Esophagus muscularis mucosa (tissue), 4 donors: ENCODE measurements at regions not wholly inside any gene's neighbourhood (a gene's known extent, or its start where the extent isn't known, plus 50 kb on each side); places are given as distances from the start of the nearest gene placed in this dataset.

ENCODE experiments used
- DNase-seq: peaks from one replicate; pipeline ENCODE4 v3.0.0-alpha.2; 2017; ENCODE audit errors: extremely low spot score
- H3K27ac ChIP-seq, 4 donors: fragments of 200-600 bp; sonication (generic); replicated peaks in 1 of 4; 1 replicate in 3 of 4; 2 replicates in 1 of 4; pipeline ENCODE4 v1.5.1; 2016 to 2019; ENCODE audit warnings: mild to moderate bottlenecking in 1 of 4
- H3K27me3 ChIP-seq, 4 donors: fragments of 200-600 bp; sonication (generic); one replicate each; pipeline versions ENCODE4 v1.5.1 to v1.6.0; 2016 to 2019
- H3K36me3 ChIP-seq, 4 donors: fragments of 200-600 bp; sonication (generic); one replicate each; pipeline ENCODE4 v1.5.1; 2016 to 2019
- H3K4me1 ChIP-seq, 4 donors: fragments of 200-600 bp; sonication (generic); one replicate each; pipeline ENCODE4 v1.5.1; 2016 to 2019
- H3K4me3 ChIP-seq, 4 donors: fragments of 200-600 bp; sonication (generic); 1 replicate in 2 of 4; 2 replicates in 2 of 4; pipeline ENCODE4 v1.5.1; 2016 to 2019; ENCODE audit warnings: mild to moderate bottlenecking in 4 of 4, moderate library complexity in 1 of 4
- H3K9me3 ChIP-seq, 4 donors: fragments of 200-600 bp; sonication (generic); 1 replicate in 3 of 4; 2 replicates in 1 of 4; pipeline ENCODE4 v1.5.1; 2016 to 2019
- EP300 ChIP-seq: sonication (generic); formaldehyde crosslinking; IDR thresholded peaks from one replicate; pipeline ENCODE4 v1.6.1; 2017; ENCODE audit warnings: antibody characterized with exemption
- POLR2A ChIP-seq: fragments of 450-650 bp; IDR thresholded peaks from one replicate; pipeline ENCODE4 v1.6.1; 2017; ENCODE audit warnings: antibody characterized with exemption, moderate library complexity, mild to moderate bottlenecking, low read depth
- POLR2AphosphoS5 ChIP-seq, 2 donors: sonication (generic); formaldehyde crosslinking; IDR thresholded peaks; one replicate each; pipeline ENCODE4 v1.6.1; 2017; ENCODE audit warnings: antibody characterized with exemption in 2 of 2
- WGBS: methylation state at CpG from one replicate; pipeline ENCODE4 v1.1.5; 2018; 5-methylcytosine and 5-hydroxymethylcytosine counted together
- intact Hi-C: fragments of 100-400 bp; cut with DNase I; formaldehyde crosslinking; loops from one replicate; pipeline ENCODE4 v1.15.1; 2023
- TF ChIP-seq, protein P1 (sequence below), 3 experiments: fragments of 200-600 bp in 2 of 3; fragments of 450-650 bp in 1 of 3; sonication (generic) in 2 of 3; IDR thresholded peaks; one replicate each; pipeline ENCODE4 v1.5.1; 2017 to 2019; ENCODE audit warnings: antibody characterized with exemption in 3 of 3, mild to moderate bottlenecking in 2 of 3, moderate library complexity in 1 of 3

DNA sequence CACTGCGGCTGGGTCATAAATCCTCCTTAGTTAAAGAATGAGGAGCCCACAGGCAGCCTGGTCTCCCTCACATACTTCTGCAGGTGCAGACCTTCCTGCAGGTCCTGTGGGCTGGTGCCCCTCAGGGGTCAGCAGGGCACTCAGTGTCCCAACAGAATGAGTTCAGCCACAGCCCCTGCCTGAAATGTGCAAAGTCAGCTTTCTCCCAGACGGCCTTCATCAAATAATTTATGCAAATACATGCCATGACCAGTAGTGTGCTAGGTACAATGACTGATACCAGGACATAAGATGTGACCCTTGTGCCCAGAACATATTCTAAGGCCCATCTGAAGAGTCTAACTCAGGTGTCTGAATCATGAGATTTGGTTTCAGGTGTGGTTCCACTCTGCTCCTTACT, 703.4 kb downstream of the TBC1D22A start:
- intact Hi-C loops, result no loop called here
- no peaks in the 10 kb centered on the region for H3K36me3 ChIP-seq
- H3K4me1 ChIP-seq, result no peaks in the 10 kb centered on the region
- 80% methylated on average over 2 of the region's 2 CpGs for WGBS
- no peak overlapping the region for H3K4me3 ChIP-seq
- H3K27me3 ChIP-seq, result peaks cover 0 to 12% (median 0%) of the 10 kb centered on the region in 4 donors
- TF ChIP-seq POLR2A (no peak), POLR2AphosphoS5 (IDR thresholded peaks at IDR 0.05) (no peak), EP300 (no peak)
- TF ChIP-seq, protein P1, sequence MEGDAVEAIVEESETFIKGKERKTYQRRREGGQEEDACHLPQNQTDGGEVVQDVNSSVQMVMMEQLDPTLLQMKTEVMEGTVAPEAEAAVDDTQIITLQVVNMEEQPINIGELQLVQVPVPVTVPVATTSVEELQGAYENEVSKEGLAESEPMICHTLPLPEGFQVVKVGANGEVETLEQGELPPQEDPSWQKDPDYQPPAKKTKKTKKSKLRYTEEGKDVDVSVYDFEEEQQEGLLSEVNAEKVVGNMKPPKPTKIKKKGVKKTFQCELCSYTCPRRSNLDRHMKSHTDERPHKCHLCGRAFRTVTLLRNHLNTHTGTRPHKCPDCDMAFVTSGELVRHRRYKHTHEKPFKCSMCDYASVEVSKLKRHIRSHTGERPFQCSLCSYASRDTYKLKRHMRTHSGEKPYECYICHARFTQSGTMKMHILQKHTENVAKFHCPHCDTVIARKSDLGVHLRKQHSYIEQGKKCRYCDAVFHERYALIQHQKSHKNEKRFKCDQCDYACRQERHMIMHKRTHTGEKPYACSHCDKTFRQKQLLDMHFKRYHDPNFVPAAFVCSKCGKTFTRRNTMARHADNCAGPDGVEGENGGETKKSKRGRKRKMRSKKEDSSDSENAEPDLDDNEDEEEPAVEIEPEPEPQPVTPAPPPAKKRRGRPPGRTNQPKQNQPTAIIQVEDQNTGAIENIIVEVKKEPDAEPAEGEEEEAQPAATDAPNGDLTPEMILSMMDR (IDR thresholded peaks at IDR 0.05), result no peak
- no peak for DNase-seq
- H3K27ac ChIP-seq, result no peak overlapping the region
- H3K9me3 ChIP-seq, result peaks cover 0 to 25% (median 13%) of the 10 kb centered on the region in 4 donors

GRCh38 chr22:47465222-47465621, 702.8 kb downstream of the TBC1D22A start:
- Histone ChIP-seq H3K9me3 (peaks cover 0 to 25% (median 13%) of the 10 kb centered on the region in 4 donors), H3K27ac (no peak overlapping the region), H3K27me3 (peaks cover 0 to 6% (median 0%) of the 10 kb centered on the region in 4 donors), H3K4me1 (no peaks in the 10 kb centered on the region), H3K4me3 (no peak overlapping the region), H3K36me3 (no peaks in the 10 kb centered on the region)
- peak; percentile 84 for DNase-seq
- intact Hi-C loops, result no loop called here
- WGBS, result 90% methylated on average over 8 of the region's 8 CpGs
- TF ChIP-seq, protein P1 (IDR thresholded peaks at IDR 0.05), result no peak
- no peak for TF ChIP-seq POLR2AphosphoS5 (IDR thresholded peaks at IDR 0.05)
- no peak for TF ChIP-seq EP300
- no peak for TF ChIP-seq POLR2A

DNA sequence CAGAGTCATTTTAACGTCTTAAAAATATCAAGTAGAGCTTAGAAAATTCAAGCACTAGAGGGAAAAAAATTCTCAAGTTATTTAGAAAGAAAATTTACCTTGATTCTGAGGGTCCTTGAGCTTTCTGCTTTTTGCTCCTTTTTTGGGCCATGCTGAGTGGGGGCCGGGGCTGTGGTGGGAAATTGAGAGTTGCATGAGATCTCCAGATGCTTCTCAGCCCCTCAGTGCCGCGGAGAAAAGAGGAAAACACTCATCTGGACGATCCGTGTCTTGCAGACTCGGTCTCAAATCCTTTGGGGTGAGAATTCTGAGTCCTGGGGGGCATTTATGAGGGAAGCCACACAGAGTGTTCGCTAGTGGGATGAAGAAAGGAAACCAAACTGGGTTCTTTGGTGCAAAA, 700.8 kb downstream of the TBC1D22A start:
- Histone ChIP-seq H3K4me3 (no peak overlapping the region), H3K36me3 (no peaks in the 10 kb centered on the region), H3K27ac (no peak overlapping the region), H3K27me3 (peaks cover 0 to 6% (median 0%) of the 10 kb centered on the region in 4 donors), H3K9me3 (peaks cover 0 to 25% (median 13%) of the 10 kb centered on the region in 4 donors), H3K4me1 (no peaks in the 10 kb centered on the region)
- TF ChIP-seq POLR2AphosphoS5 (IDR thresholded peaks at IDR 0.05) (no peak), POLR2A (no peak), EP300 (no peak)
- TF ChIP-seq, protein P1 (IDR thresholded peaks at IDR 0.05), result no peak
- intact Hi-C loops, result no loop called here
- peak; percentile 66 for DNase-seq
- WGBS, result 85% methylated on average over 8 of the region's 8 CpGs

GRCh38 chr22:47460861-47461260, 698.4 kb downstream of the TBC1D22A start:
- WGBS, result 100% methylated on average over 5 of the region's 5 CpGs
- H3K9me3 ChIP-seq, result peaks cover 0 to 3% (median 0%) of the 10 kb centered on the region in 4 donors
- H3K36me3 ChIP-seq, result no peaks in the 10 kb centered on the region
- no peak overlapping the region for H3K4me3 ChIP-seq
- no peak for TF ChIP-seq POLR2A
- TF ChIP-seq, protein P1 (IDR thresholded peaks at IDR 0.05), result no peak
- intact Hi-C loops, result no loop called here
- peak; percentile 57 for DNase-seq
- H3K4me1 ChIP-seq, result no peaks in the 10 kb centered on the region
- H3K27ac ChIP-seq, result no peak overlapping the region
- peaks cover 0 to 6% (median 0%) of the 10 kb centered on the region in 4 donors for H3K27me3 ChIP-seq

DNA sequence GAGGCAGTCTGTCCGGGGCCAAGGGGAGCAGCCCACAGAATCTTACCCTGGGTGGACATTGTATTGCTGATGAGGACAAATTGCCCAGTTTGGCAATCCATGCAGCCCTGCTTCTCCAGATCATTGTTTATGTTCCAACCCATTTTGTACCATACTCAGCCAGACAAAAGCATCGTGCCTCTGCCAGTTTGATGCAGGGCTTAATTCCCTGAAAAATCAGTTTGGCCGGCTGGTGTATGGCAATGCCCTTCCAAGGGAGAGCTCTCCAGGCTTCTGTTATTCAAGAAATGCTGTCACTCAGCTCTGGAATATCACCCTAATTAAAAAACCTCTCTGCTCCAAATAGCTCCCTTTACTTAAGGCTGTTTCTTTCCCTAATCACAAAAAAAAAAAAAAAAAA, 697.7 kb downstream of the TBC1D22A start:
- TF ChIP-seq POLR2A (no peak), POLR2AphosphoS5 (IDR thresholded peaks at IDR 0.05) (no peak), EP300 (no peak)
- TF ChIP-seq, protein P1 (IDR thresholded peaks at IDR 0.05), result no peak
- H3K27ac ChIP-seq, result no peak overlapping the region
- peaks cover 0 to 4% (median 0%) of the 10 kb centered on the region in 4 donors for H3K27me3 ChIP-seq
- DNase-seq, result no peak
- no peaks in the 10 kb centered on the region for H3K4me1 ChIP-seq
- H3K4me3 ChIP-seq, result no peak overlapping the region
- intact Hi-C loops, result no loop called here
- H3K36me3 ChIP-seq, result no peaks in the 10 kb centered on the region
- H3K9me3 ChIP-seq, result peaks cover 0 to under 1% (median 0%) of the 10 kb centered on the region in 4 donors
- 85% methylated on average over 3 of the region's 3 CpGs for WGBS
